Glutamatergic neuron (in vitro differentiated cells): ENCODE measurements at regions not wholly inside any gene's neighbourhood (a gene's known extent, or its start where the extent isn't known, plus 50 kb on each side); places are given as distances from the start of the nearest gene placed in this dataset.

ENCODE experiments used
- DNase-seq: peaks from one replicate; pipeline ENCODE4 v3.0.0; 2022
- H3K27ac Mint-ChIP-seq: one replicate; pipeline ENCODE4 v1.8.0; 2020; ENCODE audit warnings: mild to moderate bottlenecking, mixed read lengths, inconsistent platforms; ENCODE audit not compliant: unreplicated experiment
- H3K27me3 Mint-ChIP-seq: one replicate; pipeline ENCODE4 v1.8.0; 2020; ENCODE audit warnings: mild to moderate bottlenecking, moderate library complexity, mixed read lengths, inconsistent platforms; ENCODE audit not compliant: unreplicated experiment
- H3K36me3 Mint-ChIP-seq: one replicate; pipeline ENCODE4 v1.8.0; 2020; ENCODE audit warnings: mild to moderate bottlenecking, mixed read lengths, inconsistent platforms; ENCODE audit not compliant: unreplicated experiment
- H3K4me1 Mint-ChIP-seq: one replicate; pipeline ENCODE4 v1.8.0; 2020; ENCODE audit warnings: mild to moderate bottlenecking, low read depth, mixed read lengths, inconsistent platforms; ENCODE audit not compliant: unreplicated experiment
- H3K4me3 Mint-ChIP-seq: one replicate; pipeline ENCODE4 v1.8.0; 2020; ENCODE audit warnings: mild to moderate bottlenecking, mixed read lengths, inconsistent platforms; ENCODE audit not compliant: unreplicated experiment
- H3K9me3 Mint-ChIP-seq: one replicate; pipeline ENCODE4 v1.8.0; 2020; ENCODE audit warnings: mild to moderate bottlenecking, moderate library complexity, mixed read lengths, inconsistent platforms; ENCODE audit not compliant: unreplicated experiment
- TF ChIP-seq, protein P1 (sequence below): fragments of 200-600 bp; sonication (generic); IDR thresholded peaks from one replicate; pipeline ENCODE4 v1.5.0; 2021; ENCODE audit not compliant: partially characterized antibody, unreplicated experiment

DNA sequence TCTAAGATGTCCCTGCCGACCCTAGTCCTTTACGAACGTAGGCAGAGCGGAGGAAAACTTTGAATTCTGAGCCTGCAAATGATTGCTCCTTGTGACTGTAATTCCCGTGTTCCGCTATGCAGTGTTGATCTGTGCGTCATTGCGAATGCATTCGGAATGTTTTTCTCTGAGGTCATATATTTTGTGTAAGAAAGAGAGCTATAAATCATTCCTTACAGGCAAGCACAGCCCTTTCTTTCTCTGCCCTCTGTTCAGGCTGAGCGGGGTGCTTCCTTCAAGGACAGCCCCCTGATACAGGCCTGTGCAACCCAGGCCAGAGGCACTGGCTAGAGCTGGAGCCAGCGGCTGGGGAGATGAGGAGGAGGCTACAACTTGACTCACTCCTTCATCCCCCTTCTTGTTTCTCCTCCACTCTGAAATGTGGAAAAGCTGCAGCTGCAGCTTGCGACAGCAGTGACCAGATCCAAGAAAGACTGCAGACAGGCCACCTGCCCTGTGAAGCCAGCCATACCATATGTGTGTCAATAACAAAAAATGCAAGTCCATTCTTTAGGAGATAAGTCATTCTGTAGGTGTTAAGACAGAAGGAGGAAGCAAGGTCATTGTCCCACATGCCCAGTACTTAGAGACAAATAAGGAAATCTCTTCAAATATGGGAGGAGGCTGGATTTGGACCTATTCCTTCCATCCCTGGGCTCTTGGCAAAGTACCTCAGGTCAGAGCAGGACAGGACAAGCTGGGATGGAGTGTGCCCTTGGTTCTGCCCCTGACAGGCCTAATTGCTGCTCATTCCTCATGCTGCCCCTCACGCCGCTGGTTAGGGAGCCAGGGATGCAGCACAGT lies 345.7 kb upstream of the WWC1 start:
- Mint-ChIP-seq H3K27me3 (peaks cover 2% of the 10 kb centered on the region), H3K36me3 (no peaks in the 10 kb centered on the region), H3K4me1 (peaks cover 15% of the 10 kb centered on the region), H3K4me3 (peak overlapping the region; percentile 9), H3K27ac (peak overlapping the region; percentile 75), H3K9me3 (peaks cover 4% of the 10 kb centered on the region)
- TF ChIP-seq, protein P1, sequence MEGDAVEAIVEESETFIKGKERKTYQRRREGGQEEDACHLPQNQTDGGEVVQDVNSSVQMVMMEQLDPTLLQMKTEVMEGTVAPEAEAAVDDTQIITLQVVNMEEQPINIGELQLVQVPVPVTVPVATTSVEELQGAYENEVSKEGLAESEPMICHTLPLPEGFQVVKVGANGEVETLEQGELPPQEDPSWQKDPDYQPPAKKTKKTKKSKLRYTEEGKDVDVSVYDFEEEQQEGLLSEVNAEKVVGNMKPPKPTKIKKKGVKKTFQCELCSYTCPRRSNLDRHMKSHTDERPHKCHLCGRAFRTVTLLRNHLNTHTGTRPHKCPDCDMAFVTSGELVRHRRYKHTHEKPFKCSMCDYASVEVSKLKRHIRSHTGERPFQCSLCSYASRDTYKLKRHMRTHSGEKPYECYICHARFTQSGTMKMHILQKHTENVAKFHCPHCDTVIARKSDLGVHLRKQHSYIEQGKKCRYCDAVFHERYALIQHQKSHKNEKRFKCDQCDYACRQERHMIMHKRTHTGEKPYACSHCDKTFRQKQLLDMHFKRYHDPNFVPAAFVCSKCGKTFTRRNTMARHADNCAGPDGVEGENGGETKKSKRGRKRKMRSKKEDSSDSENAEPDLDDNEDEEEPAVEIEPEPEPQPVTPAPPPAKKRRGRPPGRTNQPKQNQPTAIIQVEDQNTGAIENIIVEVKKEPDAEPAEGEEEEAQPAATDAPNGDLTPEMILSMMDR, result no peak
- peak; percentile 24 for DNase-seq

DNA sequence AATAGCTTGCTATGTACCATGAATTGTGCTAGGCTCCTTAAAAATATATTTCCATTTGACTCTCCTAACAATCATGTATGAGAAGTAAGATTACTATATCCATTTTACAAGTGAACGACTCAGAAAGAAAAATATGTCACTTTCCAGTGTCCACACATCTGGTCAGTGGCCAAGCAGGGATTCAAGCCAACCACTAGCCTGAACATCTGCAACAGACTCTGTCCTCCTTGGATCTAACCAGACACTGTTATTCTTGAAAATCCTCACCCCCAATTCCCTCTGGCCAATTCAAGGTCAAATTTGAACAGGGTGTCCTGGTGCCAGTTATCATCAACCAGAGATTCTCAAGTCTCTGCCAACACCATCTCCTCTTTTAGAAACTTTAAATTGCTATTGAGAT lies 344.1 kb upstream of the WWC1 start:
- Mint-ChIP-seq H3K4me1 (peaks cover 15% of the 10 kb centered on the region), H3K4me3 (no peak overlapping the region), H3K27me3 (peaks cover 2% of the 10 kb centered on the region), H3K27ac (no peak overlapping the region), H3K9me3 (peaks cover 4% of the 10 kb centered on the region), H3K36me3 (no peaks in the 10 kb centered on the region)
- no peak for DNase-seq
- TF ChIP-seq, protein P1, result no peak

DNA sequence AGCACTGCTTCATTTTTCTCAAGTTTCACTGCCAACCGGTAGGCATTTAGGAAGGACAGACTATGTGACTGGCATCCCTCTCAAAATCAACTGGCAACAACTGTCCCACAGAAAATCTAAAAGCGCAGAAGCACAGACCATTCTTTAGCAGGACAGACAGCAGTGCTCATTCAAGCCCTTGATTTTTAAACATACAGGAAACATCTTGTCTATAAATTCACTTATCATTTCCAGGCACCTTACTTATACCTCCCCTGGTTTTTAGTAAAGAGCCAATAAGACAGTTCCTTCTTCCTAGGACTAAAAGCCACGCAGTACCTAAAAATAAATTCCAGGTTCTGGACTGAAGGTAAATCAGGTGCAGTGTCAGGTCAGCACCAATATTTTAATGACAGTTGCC lies 343.2 kb upstream of the WWC1 start:
- Mint-ChIP-seq H3K27me3 (peaks cover 2% of the 10 kb centered on the region), H3K4me3 (no peak overlapping the region), H3K27ac (no peak overlapping the region), H3K4me1 (peaks cover 18% of the 10 kb centered on the region), H3K36me3 (no peaks in the 10 kb centered on the region), H3K9me3 (peaks cover 2% of the 10 kb centered on the region)
- TF ChIP-seq, protein P1, result no peak
- DNase-seq, result no peak

DNA sequence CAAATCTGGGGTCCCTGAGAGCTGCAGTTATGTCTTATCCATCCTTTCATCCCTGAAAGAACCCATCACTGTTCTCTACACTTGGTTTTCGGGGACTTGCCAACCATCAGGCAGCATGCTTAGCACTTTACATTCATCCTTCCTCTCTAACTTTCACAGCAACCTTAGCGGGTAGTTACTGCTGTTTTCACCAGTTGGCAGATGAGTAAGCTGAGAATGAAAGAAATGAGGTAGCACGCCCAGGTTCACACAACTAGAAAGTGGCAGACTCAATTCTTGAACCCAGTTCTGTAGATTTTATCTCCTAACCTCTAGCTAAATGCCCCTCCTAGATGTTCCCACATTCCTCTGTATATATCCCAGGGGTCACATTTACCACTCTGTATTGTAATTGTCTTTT lies 342.0 kb upstream of the WWC1 start:
- H3K27me3 Mint-ChIP-seq, result peaks cover 2% of the 10 kb centered on the region
- H3K4me1 Mint-ChIP-seq, result peaks cover 17% of the 10 kb centered on the region
- peaks cover 2% of the 10 kb centered on the region for H3K9me3 Mint-ChIP-seq
- H3K36me3 Mint-ChIP-seq, result no peaks in the 10 kb centered on the region
- TF ChIP-seq, protein P1, result no peak
- DNase-seq, result no peak
- H3K4me3 Mint-ChIP-seq, result no peak overlapping the region
- H3K27ac Mint-ChIP-seq, result no peak overlapping the region

DNA sequence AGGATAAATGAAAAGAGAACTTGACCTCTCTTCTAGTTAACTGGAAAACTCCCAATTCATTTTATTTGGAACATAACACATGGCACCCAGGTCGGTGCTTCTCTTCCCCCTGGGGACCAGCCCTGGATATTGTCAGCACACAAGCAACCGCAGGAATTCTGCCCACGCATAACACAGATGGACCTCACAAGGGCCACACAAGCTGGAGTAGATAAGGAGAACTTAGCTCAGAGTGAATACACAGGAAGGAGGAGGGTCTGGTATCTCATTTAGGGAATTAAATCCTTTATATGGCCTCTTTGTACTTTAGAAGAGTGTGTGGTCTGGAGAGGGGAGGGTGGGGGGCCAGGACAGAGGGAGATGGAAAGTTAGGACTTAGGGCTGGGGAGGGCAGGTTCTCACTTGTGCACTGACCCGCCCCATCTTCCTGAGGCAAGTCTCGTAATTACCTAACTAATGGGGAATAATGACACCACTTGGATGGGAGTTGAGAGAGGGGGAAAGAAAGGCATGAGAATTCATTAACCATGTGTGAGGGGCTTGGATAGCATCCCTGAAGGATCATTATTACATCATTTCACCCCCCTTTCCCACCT lies 341.2 kb upstream of the WWC1 start:
- H3K27ac Mint-ChIP-seq, result no peak overlapping the region
- TF ChIP-seq, protein P1, result no peak
- peaks cover 11% of the 10 kb centered on the region for H3K4me1 Mint-ChIP-seq
- no peak for DNase-seq
- peaks cover 2% of the 10 kb centered on the region for H3K9me3 Mint-ChIP-seq
- H3K4me3 Mint-ChIP-seq, result no peak overlapping the region
- no peaks in the 10 kb centered on the region for H3K36me3 Mint-ChIP-seq
- peaks cover 2% of the 10 kb centered on the region for H3K27me3 Mint-ChIP-seq
